ENCODE measurements at regions not wholly inside any gene's neighbourhood (a gene's known extent, or its start where the extent isn't known, plus 50 kb on each side); places are given as distances from the start of the nearest gene placed in this dataset.

DNA sequence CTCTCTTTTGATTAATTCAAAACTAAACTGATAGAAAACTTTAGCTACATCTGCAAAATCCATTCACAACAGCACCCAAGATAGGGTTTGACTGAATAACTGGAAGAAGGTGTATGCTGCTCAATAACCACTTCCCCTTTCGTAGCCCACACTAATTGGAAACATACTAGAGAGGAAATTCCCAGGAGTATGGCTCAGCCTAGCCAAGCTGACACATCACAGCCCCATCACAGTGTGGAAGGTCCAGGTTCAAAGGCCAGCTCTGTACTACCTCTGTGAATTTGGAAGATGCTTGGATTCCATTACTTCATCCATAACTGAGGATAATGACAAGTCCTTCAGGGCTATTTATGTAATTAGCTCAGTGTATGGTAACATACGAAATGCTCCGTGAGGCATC lies 185.4 kb downstream of the FBXO15 start (continued):
- TF ChIP-seq, protein P1, sequence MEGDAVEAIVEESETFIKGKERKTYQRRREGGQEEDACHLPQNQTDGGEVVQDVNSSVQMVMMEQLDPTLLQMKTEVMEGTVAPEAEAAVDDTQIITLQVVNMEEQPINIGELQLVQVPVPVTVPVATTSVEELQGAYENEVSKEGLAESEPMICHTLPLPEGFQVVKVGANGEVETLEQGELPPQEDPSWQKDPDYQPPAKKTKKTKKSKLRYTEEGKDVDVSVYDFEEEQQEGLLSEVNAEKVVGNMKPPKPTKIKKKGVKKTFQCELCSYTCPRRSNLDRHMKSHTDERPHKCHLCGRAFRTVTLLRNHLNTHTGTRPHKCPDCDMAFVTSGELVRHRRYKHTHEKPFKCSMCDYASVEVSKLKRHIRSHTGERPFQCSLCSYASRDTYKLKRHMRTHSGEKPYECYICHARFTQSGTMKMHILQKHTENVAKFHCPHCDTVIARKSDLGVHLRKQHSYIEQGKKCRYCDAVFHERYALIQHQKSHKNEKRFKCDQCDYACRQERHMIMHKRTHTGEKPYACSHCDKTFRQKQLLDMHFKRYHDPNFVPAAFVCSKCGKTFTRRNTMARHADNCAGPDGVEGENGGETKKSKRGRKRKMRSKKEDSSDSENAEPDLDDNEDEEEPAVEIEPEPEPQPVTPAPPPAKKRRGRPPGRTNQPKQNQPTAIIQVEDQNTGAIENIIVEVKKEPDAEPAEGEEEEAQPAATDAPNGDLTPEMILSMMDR (IDR thresholded peaks at IDR 0.05; ENCODE audit: low read depth, low read length, missing input control): no peak
- TF ChIP-seq, protein P2, sequence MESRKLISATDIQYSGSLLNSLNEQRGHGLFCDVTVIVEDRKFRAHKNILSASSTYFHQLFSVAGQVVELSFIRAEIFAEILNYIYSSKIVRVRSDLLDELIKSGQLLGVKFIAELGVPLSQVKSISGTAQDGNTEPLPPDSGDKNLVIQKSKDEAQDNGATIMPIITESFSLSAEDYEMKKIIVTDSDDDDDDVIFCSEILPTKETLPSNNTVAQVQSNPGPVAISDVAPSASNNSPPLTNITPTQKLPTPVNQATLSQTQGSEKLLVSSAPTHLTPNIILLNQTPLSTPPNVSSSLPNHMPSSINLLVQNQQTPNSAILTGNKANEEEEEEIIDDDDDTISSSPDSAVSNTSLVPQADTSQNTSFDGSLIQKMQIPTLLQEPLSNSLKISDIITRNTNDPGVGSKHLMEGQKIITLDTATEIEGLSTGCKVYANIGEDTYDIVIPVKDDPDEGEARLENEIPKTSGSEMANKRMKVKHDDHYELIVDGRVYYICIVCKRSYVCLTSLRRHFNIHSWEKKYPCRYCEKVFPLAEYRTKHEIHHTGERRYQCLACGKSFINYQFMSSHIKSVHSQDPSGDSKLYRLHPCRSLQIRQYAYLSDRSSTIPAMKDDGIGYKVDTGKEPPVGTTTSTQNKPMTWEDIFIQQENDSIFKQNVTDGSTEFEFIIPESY (IDR thresholded peaks at IDR 0.05): no peak

DNA sequence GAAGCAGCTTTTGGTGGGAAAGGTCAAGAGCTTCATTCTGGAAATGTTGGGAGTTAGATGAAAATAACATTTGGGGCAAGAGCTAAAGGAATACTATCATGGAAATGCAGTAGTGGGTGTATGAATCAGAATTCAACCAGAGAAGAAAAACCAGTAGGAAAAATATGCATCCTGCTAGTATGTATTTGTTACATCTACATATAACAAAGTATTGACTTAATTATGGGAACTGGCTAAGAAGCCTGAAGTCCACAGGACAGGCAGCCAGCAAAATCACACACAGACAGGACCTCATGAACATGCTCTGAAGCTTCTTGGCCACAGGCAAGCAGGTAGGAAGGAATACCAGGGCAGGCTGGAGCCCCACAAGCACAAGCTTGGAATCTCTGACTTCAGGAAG lies 185.8 kb downstream of the FBXO15 start:
- H3K9me3 ChIP-seq (ENCODE audit: control insufficient read depth in 4 of 4, low read length in 3 of 4): no peaks in the 10 kb centered on the region
- no peak overlapping the region for H3K9ac ChIP-seq (ENCODE audit: low read depth in 1 of 2, low read length in 2 of 2)
- H3K4me3 ChIP-seq (ENCODE audit: low read depth in 1 of 3, low read length in 3 of 3): no peak overlapping the region
- DNase-seq (ENCODE audit: low spot score): no peak
- no peak overlapping the region for H3K27ac ChIP-seq (ENCODE audit: low read depth in 1 of 2, low read length in 2 of 2)
- H3K4me1 ChIP-seq (ENCODE audit: control insufficient read depth in 4 of 4, insufficient read depth in 4 of 4, low read length in 3 of 4): no peaks in the 10 kb centered on the region
- TF ChIP-seq, protein P3, sequence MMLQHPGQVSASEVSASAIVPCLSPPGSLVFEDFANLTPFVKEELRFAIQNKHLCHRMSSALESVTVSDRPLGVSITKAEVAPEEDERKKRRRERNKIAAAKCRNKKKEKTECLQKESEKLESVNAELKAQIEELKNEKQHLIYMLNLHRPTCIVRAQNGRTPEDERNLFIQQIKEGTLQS (IDR thresholded peaks at IDR 0.05): no peak
- no peak for TF ChIP-seq YY1 (IDR thresholded peaks at IDR 0.05)
- TF ChIP-seq GABPA (IDR thresholded peaks at IDR 0.05 in 1 of 2, conservative IDR thresholded peaks at IDR 0.05 in 1 of 2): no peak
- TF ChIP-seq FOXA1 (IDR thresholded peaks at IDR 0.05): no peak
- TF ChIP-seq JUND (IDR thresholded peaks at IDR 0.05): no peak
- TF ChIP-seq TAF1 (conservative IDR thresholded peaks at IDR 0.05): no peak
- no peaks in the 10 kb centered on the region for H3K27me3 ChIP-seq (ENCODE audit: control insufficient read depth in 4 of 4, insufficient read depth in 4 of 4, low read length in 3 of 4)
- no peaks in the 10 kb centered on the region for H3K36me3 ChIP-seq (ENCODE audit: control insufficient read depth in 4 of 4, insufficient read depth in 3 of 4, low read depth in 1 of 4, low read length in 3 of 4)

DNA sequence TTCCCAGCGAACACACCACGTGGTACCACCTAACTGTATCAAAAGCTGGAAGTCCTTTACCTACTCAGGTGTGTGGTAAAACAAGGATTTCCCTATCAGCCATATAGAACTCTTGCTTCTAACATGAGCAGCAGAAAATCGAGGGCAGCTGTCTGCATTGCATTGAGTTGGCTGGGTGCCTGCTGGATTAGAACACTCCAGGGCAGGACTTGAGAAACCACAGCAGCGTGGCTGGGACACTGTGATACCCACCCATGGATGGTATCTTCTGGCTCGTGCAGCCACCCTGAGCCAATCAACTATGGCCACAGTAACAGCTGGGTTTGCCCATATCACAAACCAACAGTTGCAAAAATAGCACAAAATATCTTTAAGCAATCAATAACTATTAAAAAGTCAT lies 188.3 kb downstream of the FBXO15 start:
- WGBS: 48% methylated on average over 5 of the region's 5 CpGs
- H3K27ac ChIP-seq (ENCODE audit: low read depth in 1 of 2, low read length in 2 of 2): no peak overlapping the region
- H3K4me3 ChIP-seq (ENCODE audit: low read depth in 1 of 3, low read length in 3 of 3): no peak overlapping the region
- no peaks in the 10 kb centered on the region for H3K36me3 ChIP-seq (ENCODE audit: control insufficient read depth in 4 of 4, insufficient read depth in 3 of 4, low read depth in 1 of 4, low read length in 3 of 4)
- no peaks in the 10 kb centered on the region for H3K9me3 ChIP-seq (ENCODE audit: control insufficient read depth in 4 of 4, low read length in 3 of 4)
- TF ChIP-seq HNF4A (conservative IDR thresholded peaks at IDR 0.05) (no peak), SP1 (IDR thresholded peaks at IDR 0.05) (no peak), TAF1 (conservative IDR thresholded peaks at IDR 0.05) (no peak), NR2F2 (IDR thresholded peaks at IDR 0.05) (no peak), HNF4G (IDR thresholded peaks at IDR 0.05) (no peak), YY1 (IDR thresholded peaks at IDR 0.05) (no peak), GABPA (IDR thresholded peaks at IDR 0.05 in 1 of 2, conservative IDR thresholded peaks at IDR 0.05 in 1 of 2) (no peak), JUND (IDR thresholded peaks at IDR 0.05) (no peak), FOXA1 (IDR thresholded peaks at IDR 0.05) (no peak)
- TF ChIP-seq, protein P3 (IDR thresholded peaks at IDR 0.05): no peak
- TF ChIP-seq, protein P4, sequence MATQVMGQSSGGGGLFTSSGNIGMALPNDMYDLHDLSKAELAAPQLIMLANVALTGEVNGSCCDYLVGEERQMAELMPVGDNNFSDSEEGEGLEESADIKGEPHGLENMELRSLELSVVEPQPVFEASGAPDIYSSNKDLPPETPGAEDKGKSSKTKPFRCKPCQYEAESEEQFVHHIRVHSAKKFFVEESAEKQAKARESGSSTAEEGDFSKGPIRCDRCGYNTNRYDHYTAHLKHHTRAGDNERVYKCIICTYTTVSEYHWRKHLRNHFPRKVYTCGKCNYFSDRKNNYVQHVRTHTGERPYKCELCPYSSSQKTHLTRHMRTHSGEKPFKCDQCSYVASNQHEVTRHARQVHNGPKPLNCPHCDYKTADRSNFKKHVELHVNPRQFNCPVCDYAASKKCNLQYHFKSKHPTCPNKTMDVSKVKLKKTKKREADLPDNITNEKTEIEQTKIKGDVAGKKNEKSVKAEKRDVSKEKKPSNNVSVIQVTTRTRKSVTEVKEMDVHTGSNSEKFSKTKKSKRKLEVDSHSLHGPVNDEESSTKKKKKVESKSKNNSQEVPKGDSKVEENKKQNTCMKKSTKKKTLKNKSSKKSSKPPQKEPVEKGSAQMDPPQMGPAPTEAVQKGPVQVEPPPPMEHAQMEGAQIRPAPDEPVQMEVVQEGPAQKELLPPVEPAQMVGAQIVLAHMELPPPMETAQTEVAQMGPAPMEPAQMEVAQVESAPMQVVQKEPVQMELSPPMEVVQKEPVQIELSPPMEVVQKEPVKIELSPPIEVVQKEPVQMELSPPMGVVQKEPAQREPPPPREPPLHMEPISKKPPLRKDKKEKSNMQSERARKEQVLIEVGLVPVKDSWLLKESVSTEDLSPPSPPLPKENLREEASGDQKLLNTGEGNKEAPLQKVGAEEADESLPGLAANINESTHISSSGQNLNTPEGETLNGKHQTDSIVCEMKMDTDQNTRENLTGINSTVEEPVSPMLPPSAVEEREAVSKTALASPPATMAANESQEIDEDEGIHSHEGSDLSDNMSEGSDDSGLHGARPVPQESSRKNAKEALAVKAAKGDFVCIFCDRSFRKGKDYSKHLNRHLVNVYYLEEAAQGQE (IDR thresholded peaks at IDR 0.05): no peak
- TF ChIP-seq, protein P2 (IDR thresholded peaks at IDR 0.05): no peak
- TF ChIP-seq, protein P1 (IDR thresholded peaks at IDR 0.05; ENCODE audit: low read depth, low read length, missing input control): no peak
- H3K4me1 ChIP-seq (ENCODE audit: control insufficient read depth in 4 of 4, insufficient read depth in 4 of 4, low read length in 3 of 4): no peaks in the 10 kb centered on the region
- H3K9ac ChIP-seq (ENCODE audit: low read depth in 1 of 2, low read length in 2 of 2): no peak overlapping the region
- DNase-seq (ENCODE audit: low spot score): no peak
- H3K27me3 ChIP-seq (ENCODE audit: control insufficient read depth in 4 of 4, insufficient read depth in 4 of 4, low read length in 3 of 4): no peaks in the 10 kb centered on the region

Measured in liver (tissue), 8 donors.